ENCODE measurements at regions not wholly inside any gene's neighbourhood (a gene's known extent, or its start where the extent isn't known, plus 50 kb on each side); places are given as distances from the start of the nearest gene placed in this dataset.
"Not testable (repeated sequence)": the region's sequence is repeated elsewhere in the genome, so short reads cannot be mapped to it uniquely, and the experiment has no call there.

GRCh38 chr13:85186356-85187045 is 612.7 kb downstream of the SLITRK6 start:
- no peak for DNase-seq

GRCh38 chr13:85174291-85174690 is 624.9 kb downstream of the SLITRK6 start:
- no peak for DNase-seq

- DNase-seq = no peak
Measured at GRCh38 chr13:85170372-85170771, 628.8 kb downstream of the SLITRK6 start.

- no peak for DNase-seq
Measured at GRCh38 chr13:85166891-85167290, 632.3 kb downstream of the SLITRK6 start.

- DNase-seq = no peak
Measured at GRCh38 chr13:85163063-85163462, 636.2 kb downstream of the SLITRK6 start.

- no peak for DNase-seq
Measured at GRCh38 chr13:85148009-85148408, 651.2 kb downstream of the SLITRK6 start.

- no peak for DNase-seq
Measured at GRCh38 chr13:85142351-85142927, 656.8 kb downstream of the SLITRK6 start.

- DNase-seq = no peak
Measured at GRCh38 chr13:85141401-85141800, 657.8 kb downstream of the SLITRK6 start.

- no peak for DNase-seq
Measured at GRCh38 chr13:85140192-85140591, 659.0 kb downstream of the SLITRK6 start.

GRCh38 chr13:85137516-85137915 is 661.7 kb downstream of the SLITRK6 start:
- no peak for DNase-seq

- no peak for DNase-seq
Measured at GRCh38 chr13:85132986-85133385, 666.2 kb downstream of the SLITRK6 start.

- DNase-seq = not testable (repeated sequence)
Measured at GRCh38 chr13:85123501-85123900, 675.7 kb downstream of the SLITRK6 start.

- no peak for DNase-seq
Measured at GRCh38 chr13:85108356-85108755, 690.9 kb downstream of the SLITRK6 start.

- no peak for DNase-seq
Measured at GRCh38 chr13:85099245-85099644, 700.0 kb downstream of the SLITRK6 start.

- no peak for DNase-seq
Measured at GRCh38 chr13:85095418-85096272, 703.6 kb downstream of the SLITRK6 start.

GRCh38 chr13:85093808-85094207 is 705.4 kb downstream of the SLITRK6 start:
- no peak for DNase-seq

- no peak for DNase-seq
Measured at GRCh38 chr13:85091631-85092234, 707.5 kb downstream of the SLITRK6 start.

GRCh38 chr13:85089186-85089585 is 710.0 kb downstream of the SLITRK6 start:
- no peak for DNase-seq

- no peak for DNase-seq
Measured at GRCh38 chr13:85080691-85081090, 718.5 kb downstream of the SLITRK6 start.

- no peak for DNase-seq
Measured at GRCh38 chr13:85076343-85076742, 722.9 kb downstream of the SLITRK6 start.

GRCh38 chr13:85074543-85075313 is 724.5 kb downstream of the SLITRK6 start:
- DNase-seq = no peak

GRCh38 chr13:85068231-85068630 is 731.0 kb downstream of the SLITRK6 start:
- no peak for DNase-seq

- DNase-seq = no peak
Measured at GRCh38 chr13:85040215-85040614, 759.0 kb downstream of the SLITRK6 start.

Measured in CD4-positive, alpha-beta T cell treated with Interferon alpha-2 for 1 hour (primary cell).